Ishikawa (cell line): ENCODE measurements at regions not wholly inside any gene's neighbourhood (a gene's known extent, or its start where the extent isn't known, plus 50 kb on each side); places are given as distances from the start of the nearest gene placed in this dataset.

Experiments
- CEBPB ChIP-seq: IDR thresholded peaks from 2 replicates; pipeline ENCODE4 v1.6.1; 2012
- CREB1 ChIP-seq: IDR thresholded peaks from 2 replicates; pipeline ENCODE4 v1.6.1; 2012; ENCODE audit warnings: low read depth
- EGR1 ChIP-seq: IDR thresholded peaks from 2 replicates; pipeline ENCODE4 v1.6.1; 2012
- EP300 ChIP-seq: IDR thresholded peaks from 2 replicates; pipeline ENCODE4 v1.6.1; 2012; ENCODE audit warnings: borderline replicate concordance
- FOXM1 ChIP-seq: IDR thresholded peaks from 2 replicates; pipeline ENCODE4 v1.6.1; 2012; ENCODE audit warnings: low read depth, borderline replicate concordance
- NFIC ChIP-seq: IDR thresholded peaks from 2 replicates; pipeline ENCODE4 v1.6.1; 2012
- RAD21 ChIP-seq: IDR thresholded peaks from 2 replicates; pipeline ENCODE4 v1.6.1; 2012; ENCODE audit warnings: low read depth
- TAF1 ChIP-seq: IDR thresholded peaks from 2 replicates; pipeline ENCODE4 v1.6.1; 2012; ENCODE audit warnings: low read depth, mild to moderate bottlenecking
- TCF12 ChIP-seq: IDR thresholded peaks from 2 replicates; pipeline ENCODE4 v1.6.1; 2012; ENCODE audit warnings: low read depth
- TEAD4 ChIP-seq: IDR thresholded peaks from 2 replicates; pipeline ENCODE4 v1.6.1; 2012
- YY1 ChIP-seq: IDR thresholded peaks from 2 replicates; pipeline ENCODE4 v1.6.1; 2012; ENCODE audit warnings: low read depth
- ZBTB7A ChIP-seq: IDR thresholded peaks from 2 replicates; pipeline ENCODE4 v1.6.1; 2012; ENCODE audit warnings: low read depth
- TF ChIP-seq, protein P1 (sequence below): IDR thresholded peaks from 2 replicates; pipeline ENCODE4 v1.6.1; 2012
- TF ChIP-seq, protein P2 (sequence below): IDR thresholded peaks from 2 replicates; pipeline ENCODE4 v1.6.1; 2012; ENCODE audit warnings: low read depth, mild to moderate bottlenecking
- TF ChIP-seq, protein P3 (sequence below): IDR thresholded peaks from 2 replicates; pipeline ENCODE4 v1.6.1; 2012

GRCh38 chr7:110407706-110408105 is 683.2 kb upstream of the LRRN3 start:
- no peak for TF ChIP-seq CREB1
- no peak for TF ChIP-seq TCF12
- TF ChIP-seq YY1: no peak
- TF ChIP-seq TEAD4: no peak
- no peak for TF ChIP-seq RAD21
- TF ChIP-seq ZBTB7A: no peak
- no peak for TF ChIP-seq EGR1
- no peak for TF ChIP-seq EP300
- no peak for TF ChIP-seq FOXM1
- TF ChIP-seq, protein P1, sequence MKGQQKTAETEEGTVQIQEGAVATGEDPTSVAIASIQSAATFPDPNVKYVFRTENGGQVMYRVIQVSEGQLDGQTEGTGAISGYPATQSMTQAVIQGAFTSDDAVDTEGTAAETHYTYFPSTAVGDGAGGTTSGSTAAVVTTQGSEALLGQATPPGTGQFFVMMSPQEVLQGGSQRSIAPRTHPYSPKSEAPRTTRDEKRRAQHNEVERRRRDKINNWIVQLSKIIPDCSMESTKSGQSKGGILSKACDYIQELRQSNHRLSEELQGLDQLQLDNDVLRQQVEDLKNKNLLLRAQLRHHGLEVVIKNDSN: no peak
- no peak for TF ChIP-seq NFIC
- no peak for TF ChIP-seq TAF1
- TF ChIP-seq, protein P2, sequence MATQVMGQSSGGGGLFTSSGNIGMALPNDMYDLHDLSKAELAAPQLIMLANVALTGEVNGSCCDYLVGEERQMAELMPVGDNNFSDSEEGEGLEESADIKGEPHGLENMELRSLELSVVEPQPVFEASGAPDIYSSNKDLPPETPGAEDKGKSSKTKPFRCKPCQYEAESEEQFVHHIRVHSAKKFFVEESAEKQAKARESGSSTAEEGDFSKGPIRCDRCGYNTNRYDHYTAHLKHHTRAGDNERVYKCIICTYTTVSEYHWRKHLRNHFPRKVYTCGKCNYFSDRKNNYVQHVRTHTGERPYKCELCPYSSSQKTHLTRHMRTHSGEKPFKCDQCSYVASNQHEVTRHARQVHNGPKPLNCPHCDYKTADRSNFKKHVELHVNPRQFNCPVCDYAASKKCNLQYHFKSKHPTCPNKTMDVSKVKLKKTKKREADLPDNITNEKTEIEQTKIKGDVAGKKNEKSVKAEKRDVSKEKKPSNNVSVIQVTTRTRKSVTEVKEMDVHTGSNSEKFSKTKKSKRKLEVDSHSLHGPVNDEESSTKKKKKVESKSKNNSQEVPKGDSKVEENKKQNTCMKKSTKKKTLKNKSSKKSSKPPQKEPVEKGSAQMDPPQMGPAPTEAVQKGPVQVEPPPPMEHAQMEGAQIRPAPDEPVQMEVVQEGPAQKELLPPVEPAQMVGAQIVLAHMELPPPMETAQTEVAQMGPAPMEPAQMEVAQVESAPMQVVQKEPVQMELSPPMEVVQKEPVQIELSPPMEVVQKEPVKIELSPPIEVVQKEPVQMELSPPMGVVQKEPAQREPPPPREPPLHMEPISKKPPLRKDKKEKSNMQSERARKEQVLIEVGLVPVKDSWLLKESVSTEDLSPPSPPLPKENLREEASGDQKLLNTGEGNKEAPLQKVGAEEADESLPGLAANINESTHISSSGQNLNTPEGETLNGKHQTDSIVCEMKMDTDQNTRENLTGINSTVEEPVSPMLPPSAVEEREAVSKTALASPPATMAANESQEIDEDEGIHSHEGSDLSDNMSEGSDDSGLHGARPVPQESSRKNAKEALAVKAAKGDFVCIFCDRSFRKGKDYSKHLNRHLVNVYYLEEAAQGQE: no peak
- TF ChIP-seq, protein P3, sequence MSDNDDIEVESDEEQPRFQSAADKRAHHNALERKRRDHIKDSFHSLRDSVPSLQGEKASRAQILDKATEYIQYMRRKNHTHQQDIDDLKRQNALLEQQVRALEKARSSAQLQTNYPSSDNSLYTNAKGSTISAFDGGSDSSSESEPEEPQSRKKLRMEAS: no peak
- TF ChIP-seq CEBPB: no peak

DNA sequence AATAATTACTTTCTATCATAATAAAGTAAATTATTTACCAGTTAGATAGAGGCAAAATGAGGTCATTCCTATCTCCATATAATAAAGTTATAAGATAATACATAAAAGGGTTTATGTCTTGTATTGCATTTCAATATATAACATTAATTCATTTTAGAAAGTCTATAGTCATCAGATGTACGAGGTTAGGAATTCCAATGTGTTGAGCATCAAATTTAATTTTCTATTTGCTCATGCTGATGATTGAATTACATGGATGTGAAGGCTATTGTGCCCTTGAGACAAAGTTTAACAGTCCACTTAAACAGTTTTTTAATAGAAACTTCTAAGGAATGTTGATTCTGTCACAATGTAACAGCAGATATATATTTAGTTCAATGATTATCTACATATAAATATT is 678.3 kb upstream of the LRRN3 start:
- no peak for TF ChIP-seq CREB1
- TF ChIP-seq, protein P3: no peak
- no peak for TF ChIP-seq TCF12
- no peak for TF ChIP-seq CEBPB
- no peak for TF ChIP-seq TEAD4
- no peak for TF ChIP-seq EP300
- TF ChIP-seq YY1: no peak
- TF ChIP-seq, protein P2: no peak
- TF ChIP-seq NFIC: no peak
- TF ChIP-seq, protein P1: no peak
- TF ChIP-seq TAF1: no peak
- no peak for TF ChIP-seq RAD21

DNA sequence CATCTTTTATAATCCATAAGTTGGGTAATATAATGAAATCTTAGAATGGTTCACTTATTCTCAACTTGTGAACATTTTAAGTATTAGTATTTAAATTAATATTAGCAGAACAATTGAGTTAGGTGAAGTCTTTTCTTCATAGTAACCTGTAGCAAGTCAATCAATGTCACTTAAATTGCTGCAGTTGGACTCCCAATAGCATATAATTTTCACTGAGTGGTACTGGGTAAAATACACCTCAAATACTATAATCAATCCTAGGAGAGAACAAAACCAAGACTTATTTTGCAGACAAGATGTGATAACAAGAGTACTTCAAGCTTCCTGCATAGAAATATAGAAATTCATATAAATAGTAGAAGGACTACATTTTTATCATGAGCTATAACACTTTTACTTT is 677.9 kb upstream of the LRRN3 start:
- TF ChIP-seq TEAD4 (no peak), TCF12 (no peak), FOXM1 (no peak), NFIC (no peak), ZBTB7A (no peak), RAD21 (no peak), CEBPB (no peak), EP300 (no peak), TAF1 (no peak), CREB1 (no peak), YY1 (no peak), EGR1 (no peak)
- TF ChIP-seq, protein P1: no peak
- TF ChIP-seq, protein P3: no peak
- TF ChIP-seq, protein P2: no peak

GRCh38 chr7:110417611-110418010 is 673.3 kb upstream of the LRRN3 start:
- TF ChIP-seq EP300 (no peak), CREB1 (no peak), YY1 (no peak), ZBTB7A (no peak), CEBPB (no peak), FOXM1 (no peak)
- TF ChIP-seq, protein P1: no peak
